ENCODE measurements at regions not wholly inside any gene's neighbourhood (a gene's known extent, or its start where the extent isn't known, plus 50 kb on each side); places are given as distances from the start of the nearest gene placed in this dataset.
"Not testable (repeated sequence)": the region's sequence is repeated elsewhere in the genome, so short reads cannot be mapped to it uniquely, and the experiment has no call there.

- not testable (repeated sequence) for TF ChIP-seq EGR1 (IDR thresholded peaks at IDR 0.05; ENCODE audit: borderline replicate concordance, low read depth, low read length); ZNF274 (IDR thresholded peaks at IDR 0.05; ENCODE audit: borderline replicate concordance, extremely low read depth, low read length); RBBP5 (IDR thresholded peaks at IDR 0.05; ENCODE audit: borderline replicate concordance, low read depth, low read length); EP300 (IDR thresholded peaks at IDR 0.05; ENCODE audit: borderline replicate concordance in 1 of 2, low read depth in 2 of 2, low read length in 2 of 2); TAF1 (IDR thresholded peaks at IDR 0.05; ENCODE audit: low read depth, low read length); ATF3 (IDR thresholded peaks at IDR 0.05; ENCODE audit: insufficient read depth, low read depth, low read length); NRF1 (IDR thresholded peaks at IDR 0.05; ENCODE audit: low read depth, low read length); SP1 (IDR thresholded peaks at IDR 0.05; ENCODE audit: low read depth, low read length); MAX (IDR thresholded peaks at IDR 0.05); CHD7 (IDR thresholded peaks at IDR 0.05; ENCODE audit: insufficient replicate concordance, low read length)
Measured at GRCh38 chr18:39227769-39228168, 1662.2 kb upstream of the CELF4 start.

All from H1 (cell line).